Mesendoderm (in vitro differentiated cells): ENCODE measurements at regions not wholly inside any gene's neighbourhood (a gene's known extent, or its start where the extent isn't known, plus 50 kb on each side); places are given as distances from the start of the nearest gene placed in this dataset.

Source experiments
- DNase-seq: peaks from one replicate; pipeline ENCODE4 v3.0.0; 2013
- H2AK5ac ChIP-seq: 2 replicates; pipeline ENCODE4 v1.6.1; 2013; ENCODE audit warnings: low read length, inconsistent platforms
- H2BK120ac ChIP-seq: 2 replicates; pipeline ENCODE4 v1.6.1; 2013; ENCODE audit warnings: low read depth, mild to moderate bottlenecking, low read length, moderate library complexity, mixed read lengths
- H2BK15ac ChIP-seq: replicated peaks from 2 replicates; pipeline ENCODE4 v1.6.1; 2013; ENCODE audit warnings: low read depth, mild to moderate bottlenecking, moderate library complexity
- H2BK5ac ChIP-seq: 2 replicates; pipeline ENCODE4 v1.6.1; 2013; ENCODE audit warnings: low read length, inconsistent platforms
- H3K18ac ChIP-seq: 2 replicates; pipeline ENCODE4 v1.6.1; 2013; ENCODE audit warnings: mild to moderate bottlenecking, low read length, mixed read lengths
- H3K23ac ChIP-seq: one replicate; pipeline ENCODE4 v1.6.1; 2013; ENCODE audit warnings: low read length
- H3K27ac ChIP-seq: 2 replicates; pipeline ENCODE4 v1.5.1; 2013; ENCODE audit warnings: low read depth, mild to moderate bottlenecking, inconsistent platforms, low read length, moderate library complexity
- H3K27me3 ChIP-seq: 2 replicates; pipeline ENCODE4 v1.6.1; 2013; ENCODE audit warnings: low read length, control low read depth, mild to moderate bottlenecking, inconsistent platforms; ENCODE audit not compliant: insufficient read depth, poor library complexity
- H3K36me3 ChIP-seq: 2 replicates; pipeline ENCODE4 v1.6.1; 2013; ENCODE audit warnings: low read length, inconsistent platforms; ENCODE audit not compliant: control insufficient read depth, insufficient read depth
- H3K4ac ChIP-seq: one replicate; pipeline ENCODE4 v1.6.1; 2013; ENCODE audit warnings: low read depth, mild to moderate bottlenecking, low read length, moderate library complexity
- H3K4me1 ChIP-seq: 2 replicates; pipeline ENCODE4 v1.6.1; 2013; ENCODE audit warnings: low read depth, low read length, inconsistent platforms; ENCODE audit not compliant: control insufficient read depth
- H3K4me2 ChIP-seq: 2 replicates; pipeline ENCODE4 v1.6.1; 2013; ENCODE audit warnings: low read length
- H3K4me3 ChIP-seq: 2 replicates; pipeline ENCODE4 v1.5.1; 2013; ENCODE audit warnings: mild to moderate bottlenecking, low read length
- H3K56ac ChIP-seq: one replicate; pipeline ENCODE4 v1.6.1; 2013; ENCODE audit warnings: low read length
- H3K79me1 ChIP-seq: 2 replicates; pipeline ENCODE4 v1.6.1; 2013; ENCODE audit warnings: low read length, inconsistent platforms
- H3K79me2 ChIP-seq: 2 replicates; pipeline ENCODE4 v1.6.1; 2013; ENCODE audit warnings: mild to moderate bottlenecking, low read length; ENCODE audit not compliant: control insufficient read depth, insufficient read depth
- H3K9ac ChIP-seq: 2 replicates; pipeline ENCODE4 v1.6.1; 2013; ENCODE audit warnings: low read length, inconsistent platforms
- H4K5ac ChIP-seq: one replicate; pipeline ENCODE4 v1.6.1; 2013; ENCODE audit warnings: low read length
- H4K8ac ChIP-seq: one replicate; pipeline ENCODE4 v1.6.1; 2013; ENCODE audit warnings: low read depth, mild to moderate bottlenecking, control low read depth, low read length, moderate library complexity
- WGBS: extraction: QIAGEN DNeasy Blood & Tissue Kit; methylation state at CpG from one replicate; pipeline ENCODE4 v1.1.7; 2013; ENCODE audit warnings: low lambda C conversion rate, missing lambda C conversion rate; ENCODE audit not compliant: insufficient coverage; ENCODE audit errors: extremely low coverage; 5-methylcytosine and 5-hydroxymethylcytosine counted together

GRCh38 chr14:36028665-36029064, 147.9 kb downstream of the PTCSC3 start:
- no peaks in the 10 kb centered on the region for H3K4me1 ChIP-seq
- no peak overlapping the region for H3K56ac ChIP-seq
- H3K9ac ChIP-seq = no peak overlapping the region
- no peak overlapping the region for H3K18ac ChIP-seq
- no peaks in the 10 kb centered on the region for H3K79me2 ChIP-seq
- no peaks in the 10 kb centered on the region for H3K27me3 ChIP-seq
- no peak overlapping the region for H3K4ac ChIP-seq
- no peak overlapping the region for H2BK120ac ChIP-seq
- no peak overlapping the region for H4K5ac ChIP-seq
- no peaks in the 10 kb centered on the region for H3K79me1 ChIP-seq
- no peak overlapping the region for H3K27ac ChIP-seq
- H4K8ac ChIP-seq = no peak overlapping the region
- no peaks in the 10 kb centered on the region for H3K36me3 ChIP-seq
- H3K4me2 ChIP-seq = no peak overlapping the region
- H2BK5ac ChIP-seq = no peak overlapping the region
- H2AK5ac ChIP-seq = no peak overlapping the region
- no CpG with 5 or more reads among the region's 3 CpGs for WGBS
- no peak overlapping the region for H3K4me3 ChIP-seq
- DNase-seq = no peak
- H2BK15ac ChIP-seq = no peak overlapping the region
- H3K23ac ChIP-seq = no peak overlapping the region

- Histone ChIP-seq H3K4me3 (no peak overlapping the region), H2AK5ac (no peak overlapping the region), H3K4me1 (no peaks in the 10 kb centered on the region), H4K5ac (no peak overlapping the region), H4K8ac (no peak overlapping the region), H3K23ac (no peak overlapping the region), H3K79me1 (no peaks in the 10 kb centered on the region), H2BK5ac (no peak overlapping the region), H3K4me2 (no peak overlapping the region), H2BK15ac (no peak overlapping the region), H2BK120ac (no peak overlapping the region), H3K79me2 (no peaks in the 10 kb centered on the region), H3K36me3 (no peaks in the 10 kb centered on the region), H3K56ac (no peak overlapping the region), H3K27me3 (no peaks in the 10 kb centered on the region), H3K27ac (no peak overlapping the region), H3K4ac (no peak overlapping the region), H3K9ac (no peak overlapping the region), H3K18ac (no peak overlapping the region)
- DNase-seq = peak; percentile 14
- no CpG with 5 or more reads among the region's 4 CpGs for WGBS
Measured at GRCh38 chr14:36028218-36028617, 148.3 kb downstream of the PTCSC3 start.

- Histone ChIP-seq H3K18ac (no peak overlapping the region), H3K4ac (no peak overlapping the region)
- no CpG with 5 or more reads among the region's 3 CpGs for WGBS
Measured at GRCh38 chr14:36027354-36027753, 149.2 kb downstream of the PTCSC3 start.

GRCh38 chr14:36022765-36023410, 153.6 kb downstream of the PTCSC3 start:
- WGBS = no CpG with 5 or more reads among the region's 8 CpGs
- DNase-seq = no peak
- Histone ChIP-seq H2BK5ac (no peak overlapping the region), H3K27me3 (no peaks in the 10 kb centered on the region), H2AK5ac (no peak overlapping the region), H3K18ac (no peak overlapping the region), H3K27ac (no peak overlapping the region), H3K79me2 (no peaks in the 10 kb centered on the region), H3K36me3 (no peaks in the 10 kb centered on the region), H3K23ac (no peak overlapping the region), H3K9ac (no peak overlapping the region), H2BK120ac (no peak overlapping the region), H4K5ac (no peak overlapping the region), H3K4me2 (no peak overlapping the region), H3K4me3 (no peak overlapping the region), H3K56ac (no peak overlapping the region), H3K79me1 (no peaks in the 10 kb centered on the region), H4K8ac (no peak overlapping the region), H3K4ac (no peak overlapping the region), H3K4me1 (no peaks in the 10 kb centered on the region), H2BK15ac (no peak overlapping the region)

More at GRCh38 chr14:36027354-36027753, 149.2 kb downstream of the PTCSC3 start:
- no peaks in the 10 kb centered on the region for H3K27me3 ChIP-seq
- no peak for DNase-seq
- H3K27ac ChIP-seq = no peak overlapping the region
- H3K56ac ChIP-seq = no peak overlapping the region
- no peak overlapping the region for H2BK5ac ChIP-seq
- no peak overlapping the region for H2BK120ac ChIP-seq
- H3K23ac ChIP-seq = no peak overlapping the region
- no peaks in the 10 kb centered on the region for H3K4me1 ChIP-seq
- no peak overlapping the region for H3K4me3 ChIP-seq
- no peaks in the 10 kb centered on the region for H3K36me3 ChIP-seq
- H3K79me2 ChIP-seq = no peaks in the 10 kb centered on the region
- no peak overlapping the region for H2BK15ac ChIP-seq
- no peak overlapping the region for H2AK5ac ChIP-seq
- no peaks in the 10 kb centered on the region for H3K79me1 ChIP-seq
- no peak overlapping the region for H4K8ac ChIP-seq
- no peak overlapping the region for H3K4me2 ChIP-seq
- no peak overlapping the region for H3K9ac ChIP-seq
- no peak overlapping the region for H4K5ac ChIP-seq

GRCh38 chr14:36021591-36022320, 154.8 kb downstream of the PTCSC3 start:
- Histone ChIP-seq H3K79me2 (no peaks in the 10 kb centered on the region), H3K79me1 (no peaks in the 10 kb centered on the region), H2BK120ac (no peak overlapping the region), H3K9ac (no peak overlapping the region), H3K27ac (no peak overlapping the region), H3K4ac (no peak overlapping the region), H2AK5ac (no peak overlapping the region), H2BK5ac (no peak overlapping the region), H3K18ac (no peak overlapping the region), H3K36me3 (no peaks in the 10 kb centered on the region), H3K27me3 (no peaks in the 10 kb centered on the region), H3K4me1 (no peaks in the 10 kb centered on the region), H4K5ac (no peak overlapping the region), H2BK15ac (no peak overlapping the region), H3K4me3 (no peak overlapping the region), H4K8ac (no peak overlapping the region), H3K23ac (no peak overlapping the region), H3K4me2 (no peak overlapping the region), H3K56ac (no peak overlapping the region)
- WGBS = no CpG with 5 or more reads among the region's 4 CpGs
- DNase-seq = no peak
